GM12891 (cell line): ENCODE measurements at regions not wholly inside any gene's neighbourhood (a gene's known extent, or its start where the extent isn't known, plus 50 kb on each side); places are given as distances from the start of the nearest gene placed in this dataset.

Experiments used
- POLR2A ChIP-seq: IDR thresholded peaks from 2 replicates; pipeline ENCODE4 v1.6.1; 2011; ENCODE audit warnings: low read depth, low read length, control low read depth
- POLR2AphosphoS5 ChIP-seq: IDR thresholded peaks from 2 replicates; pipeline ENCODE4 v1.6.1; 2011; ENCODE audit warnings: low read depth, low read length, control low read depth

GRCh38 chr4:64911846-64912245 lies 502.6 kb upstream of the TECRL start:
- TF ChIP-seq POLR2AphosphoS5 (no peak), POLR2A (no peak)
